CD14-positive monocyte (primary cell): ENCODE measurements at regions not wholly inside any gene's neighbourhood (a gene's known extent, or its start where the extent isn't known, plus 50 kb on each side); places are given as distances from the start of the nearest gene placed in this dataset.

ENCODE experiments used
- DNase-seq, 3 donors: peaks; one replicate each; pipeline ENCODE4 v3.0.0-alpha.2; 2011 to 2022
- H2AFZ ChIP-seq: 2 replicates; pipeline ENCODE4 v1.6.0; 2012; ENCODE audit warnings: mild to moderate bottlenecking, low read depth, low read length, inconsistent platforms; ENCODE audit not compliant: insufficient read depth, poor library complexity, severe bottlenecking
- H3K27ac ChIP-seq, 2 donors: 1 replicate in 1 of 2; 2 replicates in 1 of 2; pipeline ENCODE4 v1.5.1; 2012 to 2013; ENCODE audit warnings: low read length in 2 of 2, control low read depth in 1 of 2, inconsistent platforms in 1 of 2, low read depth in 1 of 2, mild to moderate bottlenecking in 1 of 2
- H3K27me3 ChIP-seq, 2 donors: one replicate each; pipeline versions ENCODE4 v1.6.0 to v1.6.1; 2011 to 2013; ENCODE audit warnings: low read length in 2 of 2; ENCODE audit not compliant: control insufficient read depth in 2 of 2, insufficient read depth in 2 of 2
- H3K36me3 ChIP-seq, 2 donors: replicated peaks in 1 of 2; 1 replicate in 1 of 2; 2 replicates in 1 of 2; pipeline versions ENCODE4 v1.5.1 to v1.6.1; 2012 to 2013; ENCODE audit warnings: low read length in 2 of 2, control low read depth in 1 of 2, inconsistent platforms in 1 of 2, mild to moderate bottlenecking in 1 of 2; ENCODE audit not compliant: insufficient read depth in 2 of 2, control insufficient read depth in 1 of 2
- H3K4me1 ChIP-seq, 2 donors: 1 replicate in 1 of 2; 2 replicates in 1 of 2; pipeline versions ENCODE4 v1.5.1 to v1.6.1; 2012 to 2013; ENCODE audit warnings: low read length in 2 of 2, control low read depth in 1 of 2, inconsistent platforms in 1 of 2, mild to moderate bottlenecking in 1 of 2, moderate library complexity in 1 of 2; ENCODE audit not compliant: insufficient read depth in 2 of 2, control insufficient read depth in 1 of 2
- H3K4me2 ChIP-seq: replicated peaks from 2 replicates; pipeline ENCODE3; 2012; ENCODE audit warnings: low read length, moderate library complexity, mild to moderate bottlenecking; ENCODE audit not compliant: poor library complexity, severe bottlenecking; ENCODE audit errors: extremely low read depth
- H3K4me3 ChIP-seq, 3 experiments: fragments of 200-600 bp in 1 of 3; sonication (generic) in 1 of 3; replicated peaks in 1 of 3; 1 replicate in 2 of 3; 2 replicates in 1 of 3; pipeline ENCODE4 v1.5.1; 2011 to 2013; ENCODE audit warnings: low read length in 3 of 3, mild to moderate bottlenecking in 3 of 3, control low read depth in 2 of 3, low read depth in 2 of 3, inconsistent platforms in 1 of 3, moderate library complexity in 1 of 3
- H3K79me2 ChIP-seq: 2 replicates; pipeline ENCODE4 v1.6.0; 2012; ENCODE audit warnings: mild to moderate bottlenecking, control low read depth, inconsistent platforms, low read length, moderate library complexity; ENCODE audit not compliant: insufficient read depth
- H3K9ac ChIP-seq: 2 replicates; pipeline ENCODE4 v1.6.0; 2017; ENCODE audit warnings: low read length, mild to moderate bottlenecking; ENCODE audit not compliant: insufficient read depth, poor library complexity, severe bottlenecking
- H3K9me3 ChIP-seq, 2 donors: replicated peaks in 1 of 2; 1 replicate in 1 of 2; 2 replicates in 1 of 2; pipeline versions ENCODE4 v1.5.1 to v1.6.1; 2012 to 2013; ENCODE audit warnings: low read length in 2 of 2, control low read depth in 1 of 2; ENCODE audit not compliant: control insufficient read depth in 1 of 2, insufficient read depth in 1 of 2
- H4K20me1 ChIP-seq: 2 replicates; pipeline ENCODE4 v1.6.0; 2012; ENCODE audit warnings: mild to moderate bottlenecking, low read length, control low read depth, moderate library complexity; ENCODE audit not compliant: insufficient read depth
- H3K27ac Mint-ChIP-seq, 7 donors: one replicate each; pipeline ENCODE4 v1.8.0; 2020; ENCODE audit warnings: mild to moderate bottlenecking in 7 of 7, mixed read lengths in 7 of 7, moderate library complexity in 6 of 7, inconsistent platforms in 2 of 7
- H3K27me3 Mint-ChIP-seq, 3 donors: one replicate each; pipeline ENCODE4 v1.8.0; 2021 to 2022; ENCODE audit warnings: low read depth in 3 of 3, mild to moderate bottlenecking in 3 of 3, mixed read lengths in 3 of 3, moderate library complexity in 3 of 3, inconsistent platforms in 1 of 3
- H3K36me3 Mint-ChIP-seq, 2 donors: one replicate each; pipeline ENCODE4 v1.8.0; 2020; ENCODE audit warnings: mixed read lengths in 2 of 2, inconsistent platforms in 1 of 2, mild to moderate bottlenecking in 1 of 2
- H3K4me1 Mint-ChIP-seq: one replicate; pipeline ENCODE4 v1.8.0; 2020; ENCODE audit warnings: mild to moderate bottlenecking, mixed read lengths
- H3K4me3 Mint-ChIP-seq, 2 donors: one replicate each; pipeline ENCODE4 v1.8.0; 2020; ENCODE audit warnings: mild to moderate bottlenecking in 2 of 2, mixed read lengths in 2 of 2, moderate library complexity in 1 of 2
- H3K9me3 Mint-ChIP-seq, 7 donors: one replicate each; pipeline ENCODE4 v1.8.0; 2020 to 2022; ENCODE audit warnings: mixed read lengths in 7 of 7, mild to moderate bottlenecking in 6 of 7, moderate library complexity in 6 of 7, inconsistent platforms in 2 of 7
- CTCF ChIP-seq: fragments of 200-600 bp; IDR thresholded peaks from one replicate; pipeline ENCODE4 v1.8.0; 2022; ENCODE audit warnings: antibody characterized with exemption, mild to moderate bottlenecking
- WGBS: methylation state at CpG from one replicate; pipeline ENCODE4 v1.1.5; 2013; ENCODE audit warnings: missing lambda C conversion rate; ENCODE audit not compliant: insufficient coverage; 5-methylcytosine and 5-hydroxymethylcytosine counted together
- intact Hi-C, 2 donors: fragments of 100-400 bp; cut with micrococcal nuclease; formaldehyde crosslinking; loops; one replicate each; pipeline versions ENCODE4 v1.15.0 to v1.15.1; 2023

- Histone ChIP-seq H3K27ac (no peak overlapping the region), H2AFZ (no peak overlapping the region), H3K9ac (no peak overlapping the region), H3K4me2 (no peak overlapping the region), H3K36me3 (no peaks in the 10 kb centered on the region), H3K4me3 (no peak overlapping the region), H3K4me1 (no peaks in the 10 kb centered on the region), H3K79me2 (no peaks in the 10 kb centered on the region), H3K27me3 (no peaks in the 10 kb centered on the region), H3K9me3 (no peaks in the 10 kb centered on the region), H4K20me1 (no peaks in the 10 kb centered on the region)
- intact Hi-C loops, result no loop called here
- H3K4me1 Mint-ChIP-seq, result no peaks in the 10 kb centered on the region
- H3K4me3 Mint-ChIP-seq, result no peak overlapping the region
- 85% methylated on average over 2 of the region's 3 CpGs for WGBS
- DNase-seq, result no peak
- no peak for TF ChIP-seq CTCF
- no peaks in the 10 kb centered on the region for H3K27me3 Mint-ChIP-seq
- no peaks in the 10 kb centered on the region for H3K9me3 Mint-ChIP-seq
- no peaks in the 10 kb centered on the region for H3K36me3 Mint-ChIP-seq
- H3K27ac Mint-ChIP-seq, result no peak overlapping the region
Measured at GRCh38 chr18:43664487-43665008, 387.3 kb upstream of the SYT4 start.

GRCh38 chr18:43665105-43665788 is 388.0 kb upstream of the SYT4 start:
- Mint-ChIP-seq H3K4me1 (no peaks in the 10 kb centered on the region), H3K9me3 (no peaks in the 10 kb centered on the region), H3K27me3 (no peaks in the 10 kb centered on the region), H3K4me3 (no peak overlapping the region), H3K36me3 (no peaks in the 10 kb centered on the region), H3K27ac (no peak overlapping the region)
- no peak for DNase-seq
- H3K79me2 ChIP-seq, result no peaks in the 10 kb centered on the region
- no peak overlapping the region for H3K4me2 ChIP-seq
- no peaks in the 10 kb centered on the region for H3K36me3 ChIP-seq
- H3K4me1 ChIP-seq, result no peaks in the 10 kb centered on the region
- no peak for TF ChIP-seq CTCF
- no peak overlapping the region for H3K4me3 ChIP-seq
- intact Hi-C loops, result no loop called here
- H4K20me1 ChIP-seq, result no peaks in the 10 kb centered on the region
- H3K27ac ChIP-seq, result no peak overlapping the region
- WGBS, result no CpG with 5 or more reads among the region's 3 CpGs
- H3K9ac ChIP-seq, result no peak overlapping the region
- H2AFZ ChIP-seq, result no peak overlapping the region
- H3K27me3 ChIP-seq, result no peaks in the 10 kb centered on the region
- no peaks in the 10 kb centered on the region for H3K9me3 ChIP-seq
